NT2/D1 (cell line): ENCODE measurements at regions not wholly inside any gene's neighbourhood (a gene's known extent, or its start where the extent isn't known, plus 50 kb on each side); places are given as distances from the start of the nearest gene placed in this dataset.

ENCODE experiments used
- YY1 ChIP-seq: IDR thresholded peaks from 2 replicates; pipeline ENCODE4 v1.6.1; 2011; ENCODE audit not compliant: insufficient read length, insufficient read depth
- ZNF274 ChIP-seq: IDR thresholded peaks from 2 replicates; pipeline ENCODE4 v1.6.1; 2011; ENCODE audit warnings: mild to moderate bottlenecking, low read depth, low read length

DNA sequence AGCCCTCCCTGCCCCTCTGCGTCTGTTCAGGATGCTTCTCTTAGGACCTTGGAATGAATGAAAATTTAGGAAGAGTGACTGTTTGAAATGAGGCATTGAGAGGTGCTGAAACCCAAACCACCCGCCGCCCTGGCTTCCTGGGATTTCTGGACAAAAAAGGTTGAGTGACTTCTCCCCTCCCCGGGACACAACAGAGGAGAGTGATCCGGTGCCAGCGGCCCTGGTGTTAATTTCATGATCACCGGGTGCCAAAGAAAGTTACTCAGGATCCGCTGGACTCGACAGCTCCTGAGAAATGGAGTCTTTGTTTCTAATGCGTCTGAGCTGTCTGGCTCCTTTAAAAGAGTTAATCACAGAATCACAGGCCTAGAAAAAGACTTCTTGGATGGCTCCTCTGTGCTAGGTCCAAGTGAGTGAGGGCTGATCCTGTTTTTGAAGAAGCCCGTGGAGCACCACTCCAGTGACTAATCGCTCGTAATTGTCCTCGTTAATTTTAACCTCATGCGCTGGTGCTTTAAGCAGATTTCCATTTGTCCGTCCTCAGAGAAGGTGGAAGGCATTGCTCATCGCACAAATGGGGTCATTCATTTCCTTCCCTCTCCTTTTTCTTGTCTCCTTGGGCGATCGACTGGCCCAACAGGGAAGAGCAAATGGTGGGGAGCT is 144.4 kb upstream of the ZFHX3 start:
- TF ChIP-seq ZNF274 (no peak), YY1 (no peak)
